ENCODE measurements at regions not wholly inside any gene's neighbourhood (a gene's known extent, or its start where the extent isn't known, plus 50 kb on each side); places are given as distances from the start of the nearest gene placed in this dataset.

DNA sequence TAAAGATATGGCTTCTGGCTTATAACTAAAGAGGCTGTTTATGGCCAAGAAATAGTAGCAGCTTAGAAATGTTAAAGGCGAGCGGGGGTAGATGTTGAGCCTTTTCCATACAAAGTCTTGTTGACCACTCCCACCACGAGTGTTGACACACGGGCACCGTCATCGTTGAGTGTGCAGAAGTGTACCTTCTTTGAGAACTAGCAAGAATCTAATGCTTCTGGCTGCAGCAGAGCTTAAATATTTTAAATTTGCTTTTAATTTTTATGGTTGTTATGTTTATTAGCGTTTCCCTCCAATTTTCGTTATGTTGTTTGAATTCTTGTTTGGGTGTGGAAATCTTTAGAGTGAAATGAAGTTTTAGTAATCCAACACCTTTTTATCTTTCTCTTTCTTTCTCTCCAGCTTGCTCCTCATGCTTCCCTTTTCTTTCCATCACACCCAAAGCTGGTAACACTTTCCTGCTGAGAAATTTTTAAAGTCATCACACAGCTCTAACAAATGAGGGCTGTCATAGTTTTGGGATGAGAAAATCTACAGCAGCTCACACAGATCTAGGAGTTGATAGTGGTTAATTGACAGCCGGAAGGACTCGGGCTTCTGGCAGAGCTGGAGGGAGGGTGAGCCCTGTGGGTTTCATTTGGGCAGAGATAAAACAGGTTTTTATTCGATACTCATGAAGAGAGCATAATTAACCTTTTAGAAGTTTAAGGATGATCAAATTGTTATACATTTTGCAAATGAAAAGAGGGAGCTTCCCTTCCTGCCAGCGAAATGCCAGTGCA is 120.1 kb upstream of the ZNF608 start:
- H3K4me3 ChIP-seq: peak overlapping the region in 1 of 2 donors; percentile 10
- DNase-seq: peak; percentile 33 to 66
- TF ChIP-seq, protein P1, sequence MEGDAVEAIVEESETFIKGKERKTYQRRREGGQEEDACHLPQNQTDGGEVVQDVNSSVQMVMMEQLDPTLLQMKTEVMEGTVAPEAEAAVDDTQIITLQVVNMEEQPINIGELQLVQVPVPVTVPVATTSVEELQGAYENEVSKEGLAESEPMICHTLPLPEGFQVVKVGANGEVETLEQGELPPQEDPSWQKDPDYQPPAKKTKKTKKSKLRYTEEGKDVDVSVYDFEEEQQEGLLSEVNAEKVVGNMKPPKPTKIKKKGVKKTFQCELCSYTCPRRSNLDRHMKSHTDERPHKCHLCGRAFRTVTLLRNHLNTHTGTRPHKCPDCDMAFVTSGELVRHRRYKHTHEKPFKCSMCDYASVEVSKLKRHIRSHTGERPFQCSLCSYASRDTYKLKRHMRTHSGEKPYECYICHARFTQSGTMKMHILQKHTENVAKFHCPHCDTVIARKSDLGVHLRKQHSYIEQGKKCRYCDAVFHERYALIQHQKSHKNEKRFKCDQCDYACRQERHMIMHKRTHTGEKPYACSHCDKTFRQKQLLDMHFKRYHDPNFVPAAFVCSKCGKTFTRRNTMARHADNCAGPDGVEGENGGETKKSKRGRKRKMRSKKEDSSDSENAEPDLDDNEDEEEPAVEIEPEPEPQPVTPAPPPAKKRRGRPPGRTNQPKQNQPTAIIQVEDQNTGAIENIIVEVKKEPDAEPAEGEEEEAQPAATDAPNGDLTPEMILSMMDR (IDR thresholded peaks at IDR 0.05): no peak
- TF ChIP-seq POLR2A (IDR thresholded peaks at IDR 0.05): no peak
- peaks cover 0 to 9% of the 10 kb centered on the region in 2 donors for H3K4me1 ChIP-seq
- intact Hi-C loops (cut with DNase I; ENCODE audit: low total_unique reads): no loop called here
- H3K27me3 ChIP-seq: no peaks in the 10 kb centered on the region
- no peaks in the 10 kb centered on the region for H3K36me3 ChIP-seq
- peak overlapping the region; percentile 53 to 60 for H3K27ac ChIP-seq
- no peaks in the 10 kb centered on the region for H3K9me3 ChIP-seq

DNA sequence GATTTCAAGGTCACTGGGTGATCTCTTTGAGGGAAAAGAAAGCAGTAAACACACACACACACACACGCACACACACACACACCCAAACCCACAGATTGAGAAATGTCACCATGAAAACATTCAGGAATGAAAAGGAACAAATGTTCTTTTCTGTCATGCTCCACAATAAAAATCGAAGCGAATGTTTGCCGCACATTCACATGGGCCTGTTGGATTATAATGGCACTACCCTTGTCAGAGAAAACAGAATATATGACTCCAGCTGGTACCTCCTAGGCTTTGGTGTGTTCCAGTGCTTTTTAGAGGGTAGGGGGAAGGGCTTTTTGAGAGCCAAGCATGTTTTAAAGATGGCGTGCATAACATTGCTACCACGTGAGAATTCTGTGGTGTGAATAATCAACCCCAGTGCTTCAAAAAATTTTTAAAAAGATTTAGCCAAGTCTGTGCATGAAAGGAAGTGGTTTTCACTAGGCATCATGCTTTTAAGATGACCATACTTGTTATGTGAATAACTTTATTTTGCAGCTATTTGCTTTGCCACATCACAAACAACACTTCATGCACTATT is 120.8 kb upstream of the ZNF608 start:
- H3K9me3 ChIP-seq: no peaks in the 10 kb centered on the region
- no peak for DNase-seq
- no peaks in the 10 kb centered on the region for H3K36me3 ChIP-seq
- peaks cover 0 to 9% of the 10 kb centered on the region in 2 donors for H3K4me1 ChIP-seq
- H3K27ac ChIP-seq: peak overlapping the region; percentile 53 to 60
- intact Hi-C loops (cut with DNase I; ENCODE audit: low total_unique reads): no loop called here
- no peak for TF ChIP-seq POLR2A (IDR thresholded peaks at IDR 0.05)
- TF ChIP-seq, protein P1 (IDR thresholded peaks at IDR 0.05): no peak
- H3K27me3 ChIP-seq: no peaks in the 10 kb centered on the region
- H3K4me3 ChIP-seq: no peak overlapping the region

DNA sequence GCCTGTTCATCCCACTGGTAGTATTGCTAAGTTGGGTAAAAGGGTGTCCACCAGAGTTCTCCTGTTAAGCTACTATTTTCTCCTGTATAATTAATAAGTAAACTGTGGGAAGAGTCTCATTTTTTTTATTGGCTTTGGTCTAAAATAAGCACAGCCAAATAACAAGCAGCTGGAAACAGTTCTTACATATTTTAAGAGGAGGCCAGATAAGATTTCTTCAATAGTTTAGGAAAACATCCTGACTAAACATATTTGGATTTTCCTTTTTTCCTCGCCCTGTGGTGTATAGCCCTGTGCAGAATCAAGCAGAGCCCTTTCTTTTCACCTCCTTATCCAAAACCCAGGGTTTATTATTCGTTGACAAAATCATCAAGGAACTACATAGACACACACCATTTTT is 122.2 kb upstream of the ZNF608 start:
- Histone ChIP-seq H3K27ac (peak overlapping the region; percentile 13 to 33), H3K36me3 (no peaks in the 10 kb centered on the region), H3K27me3 (no peaks in the 10 kb centered on the region), H3K9me3 (no peaks in the 10 kb centered on the region), H3K4me1 (peaks cover 0 to 9% of the 10 kb centered on the region in 2 donors), H3K4me3 (no peak overlapping the region)
- no peak for DNase-seq
- TF ChIP-seq, protein P1 (IDR thresholded peaks at IDR 0.05): no peak
- no peak for TF ChIP-seq POLR2A (IDR thresholded peaks at IDR 0.05)
- intact Hi-C loops (cut with DNase I; ENCODE audit: low total_unique reads): no loop called here

DNA sequence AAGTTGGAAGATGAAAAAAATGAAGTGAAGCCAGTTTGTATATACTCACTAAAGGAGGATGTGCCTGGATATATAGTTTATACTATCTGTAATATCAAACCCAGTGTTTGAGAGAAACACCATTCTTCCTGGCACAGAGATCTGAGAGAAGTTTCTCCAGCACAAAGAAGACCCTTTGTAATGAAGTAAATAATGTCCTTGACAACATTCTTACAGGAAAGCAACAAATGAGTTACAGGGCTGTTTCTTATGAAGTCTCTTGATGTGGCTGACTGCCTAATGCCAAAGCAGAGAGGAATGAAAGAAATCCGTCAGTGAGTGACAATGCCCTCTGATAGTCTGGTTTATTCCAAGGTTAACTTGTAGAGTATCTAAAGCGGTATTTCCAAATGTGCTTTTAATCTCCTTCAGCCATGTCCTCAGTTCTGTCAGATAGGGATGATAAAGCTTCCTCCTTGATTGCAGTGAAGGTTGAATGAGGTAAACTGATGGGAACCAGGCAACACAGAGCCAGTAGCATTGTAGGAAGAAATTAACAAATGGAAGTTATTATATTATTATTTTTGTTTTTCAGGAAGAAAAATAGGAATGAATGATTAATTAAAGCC is 123.1 kb upstream of the ZNF608 start:
- Histone ChIP-seq H3K36me3 (no peaks in the 10 kb centered on the region), H3K4me3 (no peak overlapping the region), H3K27ac (peak overlapping the region; percentile 13 to 33), H3K9me3 (no peaks in the 10 kb centered on the region), H3K27me3 (no peaks in the 10 kb centered on the region), H3K4me1 (peaks cover 0 to 9% of the 10 kb centered on the region in 2 donors)
- no peak for DNase-seq
- intact Hi-C loops (cut with DNase I; ENCODE audit: low total_unique reads): no loop called here
- TF ChIP-seq, protein P1 (IDR thresholded peaks at IDR 0.05): no peak
- no peak for TF ChIP-seq POLR2A (IDR thresholded peaks at IDR 0.05)

DNA sequence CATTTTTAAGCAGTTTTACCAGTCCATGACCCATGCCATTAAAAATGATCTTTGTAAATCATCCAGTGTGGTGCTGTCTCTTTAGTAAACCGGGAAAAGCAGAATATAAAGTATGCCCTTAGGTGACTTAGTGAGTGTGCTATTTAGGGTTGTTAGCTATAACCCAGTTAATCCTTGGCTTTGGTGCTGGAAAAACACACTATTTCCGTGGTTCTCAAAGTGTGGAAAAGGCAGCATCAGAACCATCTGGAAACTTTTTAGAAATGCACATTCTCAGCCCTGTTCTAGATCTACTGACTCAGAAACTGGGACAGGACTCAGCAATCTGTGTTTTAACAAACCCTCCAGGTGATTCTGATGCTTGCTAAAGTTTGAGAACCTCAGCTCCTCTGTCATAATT is 123.6 kb upstream of the ZNF608 start:
- H3K27me3 ChIP-seq: no peaks in the 10 kb centered on the region
- TF ChIP-seq POLR2A (IDR thresholded peaks at IDR 0.05): no peak
- H3K4me3 ChIP-seq: no peak overlapping the region
- H3K4me1 ChIP-seq: peaks cover 0 to 9% of the 10 kb centered on the region in 2 donors
- peak overlapping the region; percentile 13 to 33 for H3K27ac ChIP-seq
- no peaks in the 10 kb centered on the region for H3K36me3 ChIP-seq
- no peak for DNase-seq
- intact Hi-C loops (cut with DNase I; ENCODE audit: low total_unique reads): no loop called here
- no peaks in the 10 kb centered on the region for H3K9me3 ChIP-seq
